H9 (cell line): ENCODE measurements at regions not wholly inside any gene's neighbourhood (a gene's known extent, or its start where the extent isn't known, plus 50 kb on each side); places are given as distances from the start of the nearest gene placed in this dataset.

Experiments used
- DNase-seq: peaks from one replicate; pipeline ENCODE4 v3.0.0-alpha.2; 2017
- H2AFZ ChIP-seq: one replicate; pipeline ENCODE4 v1.6.1; 2013; ENCODE audit warnings: mild to moderate bottlenecking, low read length, control low read depth, moderate library complexity
- H2AK5ac ChIP-seq: 2 replicates; pipeline ENCODE4 v1.6.1; 2013; ENCODE audit warnings: low read length, control low read depth, mixed read lengths; ENCODE audit not compliant: insufficient read length
- H2BK120ac ChIP-seq: one replicate; pipeline ENCODE4 v1.6.1; 2013; ENCODE audit warnings: low read depth, mild to moderate bottlenecking, low read length, control low read depth, inconsistent platforms; ENCODE audit not compliant: poor library complexity, severe bottlenecking
- H2BK12ac ChIP-seq: 2 replicates; pipeline ENCODE4 v1.6.1; 2013; ENCODE audit warnings: low read length, control low read depth, mixed read lengths, low read depth; ENCODE audit not compliant: insufficient read length
- H2BK15ac ChIP-seq: 2 replicates; pipeline ENCODE4 v1.6.1; 2013; ENCODE audit warnings: low read depth, low read length, control low read depth
- H2BK20ac ChIP-seq: one replicate; pipeline ENCODE4 v1.6.1; 2013; ENCODE audit warnings: low read depth, mild to moderate bottlenecking, low read length, control low read depth, inconsistent platforms; ENCODE audit not compliant: poor library complexity, severe bottlenecking
- H2BK5ac ChIP-seq: 2 replicates; pipeline ENCODE4 v1.6.1; 2013; ENCODE audit warnings: low read length, control low read depth, mixed read lengths; ENCODE audit not compliant: insufficient read length
- H3K14ac ChIP-seq: 2 replicates; pipeline ENCODE4 v1.6.1; 2013; ENCODE audit warnings: low read length, control low read depth; ENCODE audit not compliant: insufficient read depth
- H3K18ac ChIP-seq: 2 replicates; pipeline ENCODE4 v1.6.1; 2013; ENCODE audit warnings: low read depth, mild to moderate bottlenecking, mixed read lengths, low read length, control low read depth; ENCODE audit not compliant: insufficient read length
- H3K23ac ChIP-seq: 2 replicates; pipeline ENCODE4 v1.6.1; 2013; ENCODE audit warnings: low read length, control low read depth, mixed read lengths, low read depth; ENCODE audit not compliant: insufficient read length
- H3K23me2 ChIP-seq: 2 replicates; pipeline ENCODE4 v1.6.1; 2013; ENCODE audit warnings: low read depth, mild to moderate bottlenecking, mixed read lengths, low read length, control low read depth; ENCODE audit not compliant: insufficient read length, poor library complexity, severe bottlenecking
- H3K27ac ChIP-seq: 2 replicates; pipeline ENCODE4 v1.5.1; 2013; ENCODE audit warnings: low read length, control low read depth, mixed read lengths, low read depth; ENCODE audit not compliant: insufficient read length
- H3K27me3 ChIP-seq: 2 replicates; pipeline ENCODE4 v1.6.1; 2013; ENCODE audit warnings: low read length, control low read depth, inconsistent platforms; ENCODE audit not compliant: insufficient read depth
- H3K4ac ChIP-seq: 2 replicates; pipeline ENCODE4 v1.6.1; 2013; ENCODE audit warnings: low read depth, mild to moderate bottlenecking, control low read depth, inconsistent platforms, low read length, moderate library complexity
- H3K4me1 ChIP-seq: 2 replicates; pipeline ENCODE4 v1.6.1; 2013; ENCODE audit warnings: low read length, control low read depth, inconsistent platforms; ENCODE audit not compliant: insufficient read depth
- H3K4me2 ChIP-seq: 2 replicates; pipeline ENCODE4 v1.6.1; 2013; ENCODE audit warnings: low read length, control low read depth, mixed read lengths; ENCODE audit not compliant: insufficient read length, insufficient read depth
- H3K56ac ChIP-seq: 2 replicates; pipeline ENCODE4 v1.6.1; 2013; ENCODE audit warnings: low read depth, mild to moderate bottlenecking, mixed read lengths, low read length, control low read depth; ENCODE audit not compliant: insufficient read length
- H3K79me1 ChIP-seq: 2 replicates; pipeline ENCODE4 v1.6.1; 2013; ENCODE audit warnings: low read depth, mild to moderate bottlenecking, moderate library complexity, low read length, control low read depth, inconsistent platforms; ENCODE audit not compliant: insufficient read depth, poor library complexity, severe bottlenecking
- H3K79me2 ChIP-seq: 2 replicates; pipeline ENCODE4 v1.6.1; 2013; ENCODE audit warnings: low read length, control low read depth, inconsistent platforms; ENCODE audit not compliant: insufficient read depth
- H3K9ac ChIP-seq: 2 replicates; pipeline ENCODE4 v1.6.1; 2013; ENCODE audit warnings: low read length, control low read depth, mixed read lengths; ENCODE audit not compliant: insufficient read length; ENCODE audit errors: extremely low read depth
- H3K9me3 ChIP-seq: one replicate; pipeline ENCODE4 v1.6.1; 2013; ENCODE audit warnings: low read depth, low read length, inconsistent platforms; ENCODE audit not compliant: control insufficient read depth
- H3T11ph ChIP-seq: one replicate; pipeline ENCODE4 v1.6.1; 2013; ENCODE audit warnings: mild to moderate bottlenecking, low read length, control low read depth, inconsistent platforms
- H4K20me1 ChIP-seq: one replicate; pipeline ENCODE4 v1.6.1; 2013; ENCODE audit not compliant: control insufficient read depth, insufficient read length, insufficient read depth
- H4K5ac ChIP-seq: 2 replicates; pipeline ENCODE4 v1.6.1; 2013; ENCODE audit warnings: low read depth, mild to moderate bottlenecking, mixed read lengths, low read length, control low read depth; ENCODE audit not compliant: insufficient read length
- H4K8ac ChIP-seq: replicated peaks from 2 replicates; pipeline ENCODE4 v1.6.1; 2013; ENCODE audit warnings: low read length, control low read depth, mixed read lengths, low read depth; ENCODE audit not compliant: insufficient read length
- H4K91ac ChIP-seq: 2 replicates; pipeline ENCODE4 v1.6.1; 2013; ENCODE audit warnings: low read depth, mild to moderate bottlenecking, moderate library complexity, mixed read lengths, low read length, control low read depth; ENCODE audit not compliant: insufficient read length
- H3K27ac Mint-ChIP-seq, 3 experiments: 2 replicates in 2 of 3; 3 replicates in 1 of 3; pipeline ENCODE4 v1.8.0; 2020 to 2021; ENCODE audit warnings: mixed read lengths in 3 of 3, mild to moderate bottlenecking in 1 of 3, moderate library complexity in 1 of 3
- H3K27me3 Mint-ChIP-seq: 2 replicates; pipeline ENCODE4 v1.8.0; 2021; ENCODE audit warnings: low read depth, mild to moderate bottlenecking, moderate library complexity, mixed read lengths
- H3K36me3 Mint-ChIP-seq, 3 experiments: 2 replicates in 2 of 3; 3 replicates in 1 of 3; pipeline ENCODE4 v1.8.0; 2020 to 2021; ENCODE audit warnings: low read depth in 3 of 3, mixed read lengths in 3 of 3; ENCODE audit not compliant: insufficient read depth in 1 of 3
- H3K4me1 Mint-ChIP-seq, 2 experiments: 2 replicates each; pipeline ENCODE4 v1.8.0; 2020; ENCODE audit warnings: mixed read lengths in 2 of 2
- H3K4me3 Mint-ChIP-seq, 2 experiments: 2 replicates in 1 of 2; 3 replicates in 1 of 2; pipeline ENCODE4 v1.8.0; 2020 to 2021; ENCODE audit warnings: mild to moderate bottlenecking in 2 of 2, mixed read lengths in 2 of 2, moderate library complexity in 1 of 2
- H3K9me3 Mint-ChIP-seq, 2 experiments: 2 replicates in 1 of 2; 3 replicates in 1 of 2; pipeline ENCODE4 v1.8.0; 2020; ENCODE audit warnings: mild to moderate bottlenecking in 2 of 2, mixed read lengths in 2 of 2, moderate library complexity in 1 of 2
- CTCF ChIP-seq: fragments of 200-600 bp; sonication (generic); conservative IDR thresholded peaks from 3 replicates; pipeline ENCODE4 v1.8.0; 2021; ENCODE audit warnings: antibody characterized with exemption, mild to moderate bottlenecking
- WGBS: extraction: QIAGEN DNeasy Blood & Tissue Kit; methylation state at CpG from one replicate; pipeline ENCODE4 v1.1.7; 2013; ENCODE audit warnings: missing lambda C conversion rate, low lambda C conversion rate, mixed read lengths; ENCODE audit not compliant: insufficient read length; ENCODE audit errors: extremely low coverage; 5-methylcytosine and 5-hydroxymethylcytosine counted together

- Histone ChIP-seq H3T11ph (no peak overlapping the region), H4K8ac (no peak overlapping the region), H3K4me1 (no peaks in the 10 kb centered on the region), H3K27ac (no peak overlapping the region), H3K14ac (no peak overlapping the region), H3K27me3 (no peaks in the 10 kb centered on the region), H2BK20ac (no peak overlapping the region), H3K18ac (no peak overlapping the region), H3K4me2 (no peak overlapping the region), H3K9me3 (no peaks in the 10 kb centered on the region), H3K9ac (no peak overlapping the region), H3K23ac (no peak overlapping the region), H3K56ac (no peak overlapping the region), H2BK5ac (no peak overlapping the region), H4K20me1 (no peaks in the 10 kb centered on the region), H4K91ac (no peak overlapping the region), H4K5ac (no peak overlapping the region), H2BK120ac (no peak overlapping the region), H2AK5ac (no peak overlapping the region), H2BK15ac (no peak overlapping the region), H2AFZ (no peak overlapping the region), H3K23me2 (no peaks in the 10 kb centered on the region), H3K4ac (no peak overlapping the region), H3K79me1 (no peaks in the 10 kb centered on the region), H3K79me2 (no peaks in the 10 kb centered on the region), H2BK12ac (no peak overlapping the region)
- no peak overlapping the region for H3K4me3 Mint-ChIP-seq
- H3K27me3 Mint-ChIP-seq, result no peaks in the 10 kb centered on the region; the same call in 1 of the 2 replicates
- TF ChIP-seq CTCF, result no peak
- H3K4me1 Mint-ChIP-seq, result peaks cover 4% of the 10 kb centered on the region in 2 experiments; a peak in 3 of 4 replicates
- H3K27ac Mint-ChIP-seq, result no peak overlapping the region
- WGBS, result no CpG with 5 or more reads among the region's 2 CpGs
- peaks cover 0 to under 1% (median 0%) of the 10 kb centered on the region in 3 experiments; a peak in 2 of 7 replicates for H3K36me3 Mint-ChIP-seq
- peaks cover 0 to 4% of the 10 kb centered on the region in 2 experiments; a peak in 3 of 5 replicates for H3K9me3 Mint-ChIP-seq
- no peak for DNase-seq
These were observed 171.0 kb upstream of the RARB start for GRCh38 chr3:25257026-25257425.
